ENCODE measurements at regions not wholly inside any gene's neighbourhood (a gene's known extent, or its start where the extent isn't known, plus 50 kb on each side); places are given as distances from the start of the nearest gene placed in this dataset.

DNA sequence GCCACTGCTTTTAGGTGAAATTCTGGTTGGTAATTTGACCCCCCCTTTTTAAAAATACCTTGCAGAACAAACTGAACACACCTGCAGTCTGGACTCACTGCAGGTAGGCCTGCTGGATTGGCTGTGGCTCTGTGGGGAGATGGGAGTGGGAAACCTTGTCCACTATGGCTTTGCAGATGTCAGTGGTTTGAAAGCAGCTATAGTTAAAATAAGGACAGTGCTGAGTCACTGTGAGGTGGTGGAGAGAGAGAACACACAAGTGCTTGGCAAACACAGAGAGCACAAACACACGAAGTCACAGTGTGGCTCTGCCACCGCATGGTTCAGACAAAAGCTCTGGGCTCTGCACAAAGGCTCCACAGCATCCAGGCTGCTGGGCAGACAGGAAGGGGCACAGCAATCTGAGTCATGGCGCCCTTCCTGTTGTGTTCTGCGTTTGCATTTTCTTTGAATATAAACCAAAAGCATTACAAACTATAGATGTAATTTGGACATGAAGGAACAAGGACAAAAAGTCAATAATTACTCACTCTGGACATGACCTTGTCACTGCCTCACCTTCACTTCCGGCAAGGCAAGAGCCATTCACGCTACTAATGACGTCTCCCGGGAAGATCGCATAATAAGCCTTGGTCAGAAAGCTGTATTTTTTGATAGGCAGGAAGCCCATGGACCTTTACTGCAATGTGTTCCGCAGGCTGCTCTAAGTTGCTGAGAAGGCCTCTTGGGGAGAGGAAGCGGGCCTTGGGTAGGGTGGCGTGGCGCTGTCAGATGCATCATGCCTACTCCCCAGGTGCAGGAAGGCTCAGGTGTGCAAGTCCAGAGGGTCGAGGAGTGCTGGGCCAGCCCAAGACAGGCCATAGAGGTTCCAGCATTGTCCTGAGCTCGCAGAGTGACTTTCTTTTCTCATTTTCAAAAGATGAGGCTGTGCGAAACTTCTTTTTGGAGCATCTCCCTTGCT is 60.1 kb upstream of the MED9 start (continued):
- TF ChIP-seq ZNF782 (CRISPR knock-in tag; IDR thresholded peaks at IDR 0.05; ENCODE audit: borderline replicate concordance) (no peak), ZNF282 (IDR thresholded peaks at IDR 0.05; ENCODE audit: partially characterized antibody) (no peak), ARNT (IDR thresholded peaks at IDR 0.05) (no peak), ZFX (CRISPR knock-in tag; IDR thresholded peaks at IDR 0.05; ENCODE audit: low read depth) (0 out of 2 replicates have a peak, but pooled peaks have one; percentile 58), MXD4 (CRISPR knock-in tag; IDR thresholded peaks at IDR 0.05) (no peak), ZNF83 (CRISPR knock-in tag; IDR thresholded peaks at IDR 0.05; ENCODE audit: borderline replicate concordance) (no peak), ELF4 (CRISPR knock-in tag; IDR thresholded peaks at IDR 0.05; ENCODE audit: borderline replicate concordance) (peak; percentile 56; the same call in 1 of the 2 replicates), DNMT1 (CRISPR knock-in tag; IDR thresholded peaks at IDR 0.05) (no peak), TBL1XR1 (IDR thresholded peaks at IDR 0.05; ENCODE audit: borderline replicate concordance, low read length, partially characterized antibody) (peak; percentile 45), TCF7 (IDR thresholded peaks at IDR 0.05; ENCODE audit: low read depth) (no peak), SIN3B (IDR thresholded peaks at IDR 0.05; ENCODE audit: low read length) (no peak), ZNF30 (CRISPR knock-in tag; IDR thresholded peaks at IDR 0.05) (no peak), ZNF235 (CRISPR knock-in tag; IDR thresholded peaks at IDR 0.05; ENCODE audit: borderline replicate concordance) (no peak), DNMT3B (CRISPR knock-in tag; conservative IDR thresholded peaks at IDR 0.05) (no peak), ZNF12 (CRISPR knock-in tag; IDR thresholded peaks at IDR 0.05) (peak; percentile 43; the same call in 1 of the 2 replicates), ZSCAN20 (CRISPR knock-in tag; IDR thresholded peaks at IDR 0.05; ENCODE audit: borderline replicate concordance) (no peak), ZNF180 (CRISPR knock-in tag; IDR thresholded peaks at IDR 0.05; ENCODE audit: borderline replicate concordance, low read depth) (no peak), TSC22D2 (CRISPR knock-in tag; IDR thresholded peaks at IDR 0.05; ENCODE audit: borderline replicate concordance) (no peak), KLF16 (CRISPR knock-in tag; IDR thresholded peaks at IDR 0.05) (peak in 1 of 2 experiments; percentile 52; a peak in 1 of 4 replicates), ZNF138 (CRISPR knock-in tag; IDR thresholded peaks at IDR 0.05; ENCODE audit: low read depth) (no peak), ZNF557 (CRISPR knock-in tag; IDR thresholded peaks at IDR 0.05) (no peak), CEBPB (IDR thresholded peaks at IDR 0.05; ENCODE audit: borderline replicate concordance, low read depth, low read length) (no peak), SATB2 (CRISPR knock-in tag; IDR thresholded peaks at IDR 0.05) (no peak), ZNF709 (CRISPR knock-in tag; IDR thresholded peaks at IDR 0.05) (no peak)
- TF ChIP-seq, protein P1, sequence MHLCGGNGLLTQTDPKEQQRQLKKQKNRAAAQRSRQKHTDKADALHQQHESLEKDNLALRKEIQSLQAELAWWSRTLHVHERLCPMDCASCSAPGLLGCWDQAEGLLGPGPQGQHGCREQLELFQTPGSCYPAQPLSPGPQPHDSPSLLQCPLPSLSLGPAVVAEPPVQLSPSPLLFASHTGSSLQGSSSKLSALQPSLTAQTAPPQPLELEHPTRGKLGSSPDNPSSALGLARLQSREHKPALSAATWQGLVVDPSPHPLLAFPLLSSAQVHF (CRISPR knock-in tag; IDR thresholded peaks at IDR 0.05) = no peak
- TF ChIP-seq, protein P2, sequence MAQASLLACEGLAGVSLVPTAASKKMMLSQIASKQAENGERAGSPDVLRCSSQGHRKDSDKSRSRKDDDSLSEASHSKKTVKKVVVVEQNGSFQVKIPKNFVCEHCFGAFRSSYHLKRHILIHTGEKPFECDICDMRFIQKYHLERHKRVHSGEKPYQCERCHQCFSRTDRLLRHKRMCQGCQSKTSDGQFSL (CRISPR knock-in tag; IDR thresholded peaks at IDR 0.05) = no peak
- TF ChIP-seq, protein P3, sequence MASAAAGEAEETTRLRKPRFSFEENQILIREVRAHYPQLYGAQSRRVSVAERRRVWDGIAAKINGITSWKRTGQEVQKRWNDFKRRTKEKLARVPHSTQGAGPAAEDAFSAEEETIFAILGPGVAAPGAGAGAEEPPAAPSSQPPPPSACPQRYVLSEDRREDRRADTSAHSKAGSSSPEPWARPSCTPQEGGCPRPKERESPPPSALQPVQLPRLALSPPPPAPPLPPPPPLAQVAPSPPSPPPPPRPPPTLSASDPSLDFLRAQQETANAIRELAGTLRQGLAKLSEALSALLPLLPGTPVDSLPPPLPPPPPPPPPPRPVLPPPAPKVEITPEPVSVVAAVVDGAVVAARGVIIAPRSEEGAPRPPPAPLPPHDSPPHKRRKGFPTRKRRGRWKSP (CRISPR knock-in tag; IDR thresholded peaks at IDR 0.05) = peak; percentile 41; the same call in 1 of the 2 replicates
- TF ChIP-seq, protein P4, sequence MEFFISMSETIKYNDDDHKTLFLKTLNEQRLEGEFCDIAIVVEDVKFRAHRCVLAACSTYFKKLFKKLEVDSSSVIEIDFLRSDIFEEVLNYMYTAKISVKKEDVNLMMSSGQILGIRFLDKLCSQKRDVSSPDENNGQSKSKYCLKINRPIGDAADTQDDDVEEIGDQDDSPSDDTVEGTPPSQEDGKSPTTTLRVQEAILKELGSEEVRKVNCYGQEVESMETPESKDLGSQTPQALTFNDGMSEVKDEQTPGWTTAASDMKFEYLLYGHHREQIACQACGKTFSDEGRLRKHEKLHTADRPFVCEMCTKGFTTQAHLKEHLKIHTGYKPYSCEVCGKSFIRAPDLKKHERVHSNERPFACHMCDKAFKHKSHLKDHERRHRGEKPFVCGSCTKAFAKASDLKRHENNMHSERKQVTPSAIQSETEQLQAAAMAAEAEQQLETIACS (CRISPR knock-in tag; IDR thresholded peaks at IDR 0.05) = no peak
